GM23338 (cell line): ENCODE measurements at regions not wholly inside any gene's neighbourhood (a gene's known extent, or its start where the extent isn't known, plus 50 kb on each side); places are given as distances from the start of the nearest gene placed in this dataset.

Experiments used
- CREB1 ChIP-seq: fragments of 250-450 bp; sonication (Bioruptor Pico); IDR thresholded peaks from 2 replicates; pipeline ENCODE4 v1.5.0; 2020; ENCODE audit warnings: low read depth, mild to moderate bottlenecking, moderate library complexity
- EZH2 ChIP-seq: fragments of 200-600 bp; sonication (generic); IDR thresholded peaks from one replicate; pipeline ENCODE4 v1.8.0; 2017; ENCODE audit warnings: antibody characterized with exemption, mild to moderate bottlenecking, low read depth; ENCODE audit not compliant: unreplicated experiment
- EZH2phosphoT487 ChIP-seq: fragments of 200-600 bp; sonication (generic); IDR thresholded peaks from one replicate; pipeline ENCODE4 v1.8.1; 2018; ENCODE audit warnings: antibody characterized with exemption; ENCODE audit not compliant: unreplicated experiment
- NANOG ChIP-seq: IDR thresholded peaks from 2 replicates; pipeline ENCODE4 v1.6.1; 2016; ENCODE audit warnings: antibody characterized with exemption, borderline replicate concordance
- POLR2AphosphoS5 ChIP-seq: IDR thresholded peaks from 2 replicates; pipeline ENCODE4 v1.6.1; 2016; ENCODE audit warnings: antibody characterized with exemption, low read depth
- REST ChIP-seq: IDR thresholded peaks from one replicate; pipeline ENCODE4 v1.6.1; 2018; ENCODE audit warnings: antibody characterized with exemption; ENCODE audit not compliant: unreplicated experiment
- STAT1 ChIP-seq: IDR thresholded peaks from one replicate; pipeline ENCODE4 v1.6.1; 2016; ENCODE audit warnings: antibody characterized with exemption; ENCODE audit not compliant: unreplicated experiment
- ZNF114 ChIP-seq: fragments of 250-450 bp; sonication (Bioruptor Pico); IDR thresholded peaks from 2 replicates; pipeline ENCODE4 v1.5.0; 2020; ENCODE audit warnings: mild to moderate bottlenecking, moderate library complexity
- ZNF331 ChIP-seq: fragments of 250-450 bp; sonication (Bioruptor Pico); IDR thresholded peaks from 2 replicates; pipeline ENCODE4 v1.5.0; 2020; ENCODE audit warnings: low read depth, mild to moderate bottlenecking, moderate library complexity
- ZNF462 ChIP-seq: fragments of 250-450 bp; sonication (Bioruptor Pico); IDR thresholded peaks from 2 replicates; pipeline ENCODE4 v1.5.0; 2020; ENCODE audit warnings: mild to moderate bottlenecking, moderate library complexity

GRCh38 chr2:12222554-12222953 is 476.1 kb downstream of the LPIN1 start (continued):
- TF ChIP-seq ZNF462 (CRISPR knock-in tag), result no peak
- no peak for TF ChIP-seq EZH2phosphoT487
- no peak for TF ChIP-seq EZH2
- no peak for TF ChIP-seq NANOG
- no peak for TF ChIP-seq REST
- no peak for TF ChIP-seq POLR2AphosphoS5
- TF ChIP-seq STAT1, result no peak
- TF ChIP-seq CREB1, result no peak
- TF ChIP-seq ZNF114, result no peak
- no peak for TF ChIP-seq ZNF331
